ENCODE measurements at regions not wholly inside any gene's neighbourhood (a gene's known extent, or its start where the extent isn't known, plus 50 kb on each side); places are given as distances from the start of the nearest gene placed in this dataset.

GRCh38 chr15:81572190-81572589 is 198.2 kb upstream of the TMC3 start:
- POLR2A ChIA-PET, result no interaction called here
- Histone ChIP-seq H2AFZ (ENCODE audit: low read depth) (no peak overlapping the region), H3K9ac (no peak overlapping the region), H3K27ac (ENCODE audit: low read depth in 2 of 2, low read length in 1 of 2) (no peak overlapping the region), H3K36me3 (replicated peaks in 1 of 2; ENCODE audit: control insufficient read depth in 1 of 2, insufficient read depth in 2 of 2, low read length in 1 of 2) (no peaks in the 10 kb centered on the region), H3F3A (replicated peaks; ENCODE audit: insufficient read depth) (no peaks in the 10 kb centered on the region), H3K4me3 (ENCODE audit: low read depth in 2 of 2, low read length in 1 of 2) (no peak overlapping the region), H3K4me2 (no peak overlapping the region), H3K79me2 (ENCODE audit: insufficient read depth) (no peaks in the 10 kb centered on the region), H3K9me2 (no peaks in the 10 kb centered on the region), H4K20me1 (ENCODE audit: insufficient read depth) (no peaks in the 10 kb centered on the region), H3K27me3 (ENCODE audit: insufficient read depth) (no peaks in the 10 kb centered on the region), H3K9me3 (no peaks in the 10 kb centered on the region), H3K4me1 (ENCODE audit: control insufficient read depth in 1 of 2, insufficient read depth in 2 of 2, low read depth in 1 of 2, low read length in 1 of 2) (no peaks in the 10 kb centered on the region)
- no peak for DNase-seq
- CTCF ChIA-PET, result no interaction called here
- no peak for TF ChIP-seq GATA2 (CRISPR knock-in tag; IDR thresholded peaks at IDR 0.05)

- POLR2A ChIA-PET, result no interaction called here
- Histone ChIP-seq H3K9me3 (no peaks in the 10 kb centered on the region), H3K36me3 (replicated peaks in 1 of 2; ENCODE audit: control insufficient read depth in 1 of 2, insufficient read depth in 2 of 2, low read length in 1 of 2) (no peaks in the 10 kb centered on the region), H3K9me2 (peaks cover 3% of the 10 kb centered on the region; the same call in 1 of the 2 replicates), H3K27ac (ENCODE audit: low read depth in 2 of 2, low read length in 1 of 2) (no peak overlapping the region), H3K79me2 (ENCODE audit: insufficient read depth) (no peaks in the 10 kb centered on the region), H3K4me3 (ENCODE audit: low read depth in 2 of 2, low read length in 1 of 2) (no peak overlapping the region), H3K27me3 (ENCODE audit: insufficient read depth) (no peaks in the 10 kb centered on the region), H2AFZ (ENCODE audit: low read depth) (no peak overlapping the region), H4K20me1 (ENCODE audit: insufficient read depth) (no peaks in the 10 kb centered on the region), H3F3A (replicated peaks; ENCODE audit: insufficient read depth) (no peaks in the 10 kb centered on the region), H3K9ac (no peak overlapping the region), H3K4me1 (ENCODE audit: control insufficient read depth in 1 of 2, insufficient read depth in 2 of 2, low read depth in 1 of 2, low read length in 1 of 2) (no peaks in the 10 kb centered on the region), H3K4me2 (no peak overlapping the region)
- 40% methylated on average over 4 of the region's 4 CpGs for WGBS (ENCODE audit: low lambda C conversion rate)
- TF ChIP-seq RXRA (IDR thresholded peaks at IDR 0.05; ENCODE audit: borderline replicate concordance, low read depth), result no peak
- no peak for TF ChIP-seq SMC3 (IDR thresholded peaks at IDR 0.05; ENCODE audit: low read depth, low read length)
- TF ChIP-seq USF1 (IDR thresholded peaks at IDR 0.05; ENCODE audit: borderline replicate concordance, low read depth), result no peak
- no peak for TF ChIP-seq EP300 (IDR thresholded peaks at IDR 0.05; ENCODE audit: borderline replicate concordance in 1 of 2, low read depth in 1 of 2, low read length in 1 of 2)
- no peak for TF ChIP-seq TAF1 (IDR thresholded peaks at IDR 0.05; ENCODE audit: borderline replicate concordance, low read depth, low read length)
- TF ChIP-seq FOXM1 (IDR thresholded peaks at IDR 0.05; ENCODE audit: low read depth), result no peak
- no peak for TF ChIP-seq USF2 (IDR thresholded peaks at IDR 0.05; ENCODE audit: borderline replicate concordance, low read depth, low read length)
- TF ChIP-seq RCOR1 (IDR thresholded peaks at IDR 0.05; ENCODE audit: low read length), result no peak
- TF ChIP-seq ELF1 (IDR thresholded peaks at IDR 0.05), result no peak
- TF ChIP-seq IRF3 (IDR thresholded peaks at IDR 0.05; ENCODE audit: low read depth, low read length), result no peak
- CTCF ChIA-PET, result interaction anchor here (0.6 to 1.3 kb wide), 2 partner anchors 9 to 78 kb away, joined by 3 to 5 read pairs; no protein-coding TSS in a partner anchor
- DNase-seq, result no peak
These were observed 195.5 kb upstream of the TMC3 start for GRCh38 chr15:81569286-81570080.
